ENCODE measurements at regions not wholly inside any gene's neighbourhood (a gene's known extent, or its start where the extent isn't known, plus 50 kb on each side); places are given as distances from the start of the nearest gene placed in this dataset.

DNA sequence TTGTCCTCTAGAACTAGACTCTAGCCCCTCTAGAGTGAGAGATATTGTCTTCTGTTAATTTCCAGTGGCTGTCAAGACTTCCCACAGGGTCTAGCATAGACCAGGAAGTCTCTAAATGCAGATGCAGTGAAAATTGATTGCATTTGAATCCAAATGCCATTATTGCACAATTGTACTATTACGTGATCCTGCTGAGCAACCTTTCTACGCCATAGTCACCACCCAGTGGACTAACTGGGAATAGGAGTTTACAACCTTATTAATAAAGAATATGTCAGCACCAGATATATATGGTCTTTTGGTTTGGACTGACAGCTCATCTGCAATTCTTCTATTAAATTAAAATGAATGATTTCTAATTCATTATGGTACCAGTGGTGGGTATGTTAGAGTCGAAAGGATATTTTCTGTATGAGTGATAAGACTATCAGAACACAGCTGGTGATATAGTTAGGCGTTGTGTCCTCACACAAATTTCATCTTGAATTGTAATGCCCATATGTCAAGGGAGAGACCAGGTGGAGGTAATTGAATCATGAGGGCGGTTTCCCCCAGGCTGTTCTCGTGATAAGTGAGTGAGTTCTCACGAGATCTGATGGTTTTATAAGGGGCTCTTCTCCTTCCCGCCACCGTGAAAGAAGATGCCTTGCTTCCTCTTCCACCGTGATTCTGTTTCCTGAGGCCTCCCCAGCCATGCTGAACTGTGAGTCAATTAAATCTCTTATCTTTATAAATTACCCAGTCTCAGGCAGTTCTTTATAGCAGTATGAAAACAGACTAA, 138.9 kb upstream of the CA10 start:
- TF ChIP-seq CTCF (IDR thresholded peaks at IDR 0.05) (peak; percentile 20), PBX3 (IDR thresholded peaks at IDR 0.05) (no peak), POLR2AphosphoS5 (IDR thresholded peaks at IDR 0.05; ENCODE audit: low read depth, low read length) (no peak), TAF1 (IDR thresholded peaks at IDR 0.05; ENCODE audit: borderline replicate concordance, low read depth, low read length) (no peak), MAX (IDR thresholded peaks at IDR 0.05; ENCODE audit: low read depth) (no peak), RAD21 (IDR thresholded peaks at IDR 0.05; ENCODE audit: low read length) (peak; percentile 55)
